SHP77 (cell line): ENCODE measurements at regions not wholly inside any gene's neighbourhood (a gene's known extent, or its start where the extent isn't known, plus 50 kb on each side); places are given as distances from the start of the nearest gene placed in this dataset.
"Not testable (repeated sequence)": the region's sequence is repeated elsewhere in the genome, so short reads cannot be mapped to it uniquely, and the experiment has no call there.

Experiments
- DNase-seq, 2 experiments: peaks; one replicate each; lab custom pipeline; 2025; lab: John Stamatoyannopoulos, UW

GRCh38 chr13:83117046-83117445, 765.2 kb downstream of the SLITRK1 start:
- no peak for DNase-seq

GRCh38 chr13:83101574-83102247, 780.6 kb downstream of the SLITRK1 start:
- not testable (repeated sequence) for DNase-seq

GRCh38 chr13:83100237-83100636, 782.0 kb downstream of the SLITRK1 start:
- DNase-seq = no peak

GRCh38 chr13:83088858-83089257, 793.4 kb downstream of the SLITRK1 start:
- no peak for DNase-seq

GRCh38 chr13:83086948-83087347, 795.3 kb downstream of the SLITRK1 start:
- no peak for DNase-seq

- DNase-seq = no peak
Observed at GRCh38 chr13:83086088-83086487, 796.2 kb downstream of the SLITRK1 start.

GRCh38 chr13:83085186-83085900, 796.9 kb downstream of the SLITRK1 start:
- no peak for DNase-seq

GRCh38 chr13:83077499-83077898, 804.8 kb downstream of the SLITRK1 start:
- no peak for DNase-seq

GRCh38 chr13:83073930-83074329, 808.3 kb downstream of the SLITRK1 start:
- not testable (repeated sequence) for DNase-seq

- DNase-seq = no peak
Observed at GRCh38 chr13:83065108-83065507, 817.2 kb downstream of the SLITRK1 start.

- peak in 1 of 2 experiments; percentile 2 for DNase-seq
Observed at GRCh38 chr13:83057119-83057518, 825.2 kb downstream of the SLITRK1 start.

GRCh38 chr13:83056269-83056668, 826.0 kb downstream of the SLITRK1 start:
- no peak for DNase-seq

GRCh38 chr13:83048419-83048818, 833.9 kb downstream of the SLITRK1 start:
- DNase-seq = no peak

- no peak for DNase-seq
Observed at GRCh38 chr13:83024955-83025594, 857.2 kb downstream of the SLITRK1 start.

- no peak for DNase-seq
Observed at GRCh38 chr13:83024232-83024631, 858.0 kb downstream of the SLITRK1 start.

GRCh38 chr13:83019986-83020385, 862.3 kb downstream of the SLITRK1 start:
- DNase-seq = no peak

- DNase-seq = no peak
Observed at GRCh38 chr13:83009987-83010386, 872.3 kb downstream of the SLITRK1 start.

- DNase-seq = no peak
Observed at GRCh38 chr13:83008212-83008929, 873.9 kb downstream of the SLITRK1 start.

- no peak for DNase-seq
Observed at GRCh38 chr13:83007226-83007625, 875.0 kb downstream of the SLITRK1 start.

GRCh38 chr13:83003185-83003584, 879.1 kb downstream of the SLITRK1 start:
- no peak for DNase-seq

- peak in 1 of 2 experiments; percentile 7 for DNase-seq
Observed at GRCh38 chr13:82993417-82993816, 888.9 kb downstream of the SLITRK1 start.

GRCh38 chr13:82976499-82976898, 905.8 kb downstream of the SLITRK1 start:
- DNase-seq = no peak
